HFFc6 (cell line): ENCODE measurements at regions not wholly inside any gene's neighbourhood (a gene's known extent, or its start where the extent isn't known, plus 50 kb on each side); places are given as distances from the start of the nearest gene placed in this dataset.

Source experiments
- DNase-seq: peaks from one replicate; pipeline ENCODE4 v3.0.0-alpha.2; 2018
- H3K27ac Mint-ChIP-seq: 2 replicates; pipeline ENCODE4 v1.8.0; 2020; ENCODE audit warnings: mild to moderate bottlenecking, mixed read lengths
- H3K27me3 Mint-ChIP-seq: 2 replicates; pipeline ENCODE4 v1.8.0; 2021; ENCODE audit warnings: mild to moderate bottlenecking, moderate library complexity, mixed read lengths; ENCODE audit not compliant: insufficient read depth
- H3K36me3 Mint-ChIP-seq: 2 replicates; pipeline ENCODE4 v1.8.0; 2021; ENCODE audit warnings: low read depth, mixed read lengths
- H3K4me1 Mint-ChIP-seq: 2 replicates; pipeline ENCODE4 v1.8.0; 2020; ENCODE audit warnings: low read depth, mixed read lengths
- H3K4me3 Mint-ChIP-seq: 2 replicates; pipeline ENCODE4 v1.8.0; 2020; ENCODE audit warnings: mild to moderate bottlenecking, moderate library complexity, mixed read lengths
- H3K9me3 Mint-ChIP-seq: 2 replicates; pipeline ENCODE4 v1.8.0; 2020; ENCODE audit warnings: mild to moderate bottlenecking, mixed read lengths
- CTCF ChIP-seq: fragments of 200-600 bp; sonication (generic); IDR thresholded peaks from 2 replicates; pipeline ENCODE4 v1.5.0; 2021; ENCODE audit warnings: antibody characterized with exemption, mild to moderate bottlenecking

- no peak for DNase-seq
- Mint-ChIP-seq H3K27me3 (peaks cover 27% of the 10 kb centered on the region), H3K27ac (no peak overlapping the region), H3K4me1 (peaks cover 7% of the 10 kb centered on the region), H3K4me3 (no peak overlapping the region), H3K36me3 (peaks cover 19% of the 10 kb centered on the region), H3K9me3 (peaks cover 9% of the 10 kb centered on the region)
- TF ChIP-seq CTCF, result no peak
These were observed 210.1 kb upstream of the NLRP1 start for GRCh38 chr17:5794385-5794784.

DNA sequence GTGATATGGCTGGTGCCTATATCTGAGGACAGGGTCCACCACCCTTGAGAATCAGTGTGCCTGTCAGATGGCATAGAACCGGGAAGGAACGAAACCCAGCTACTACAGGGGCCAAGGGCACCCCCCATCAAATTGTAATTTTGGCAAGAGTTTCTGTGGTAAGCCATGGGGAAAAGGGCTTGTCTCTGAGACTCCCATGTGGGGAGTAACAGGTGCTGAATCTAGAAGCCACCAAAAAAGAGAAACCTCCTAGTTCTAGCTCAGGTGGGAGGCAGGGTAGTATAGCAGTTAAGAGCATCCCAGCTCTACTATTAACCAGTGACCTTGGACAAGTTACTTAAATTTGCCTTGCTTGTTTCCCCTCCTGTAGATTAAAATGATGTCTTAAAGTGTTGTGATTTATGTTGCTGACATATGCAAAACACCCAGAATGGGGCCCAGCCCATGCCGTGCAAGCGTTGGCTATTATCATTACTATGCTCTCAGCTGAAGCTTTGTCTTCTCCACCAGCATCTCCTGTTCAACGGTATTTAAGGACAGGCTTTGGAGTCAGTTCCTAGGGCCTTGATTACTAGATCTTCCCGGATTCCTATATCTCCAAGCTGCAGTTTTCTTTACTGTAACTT, 210.7 kb upstream of the NLRP1 start:
- peaks cover 9% of the 10 kb centered on the region for H3K9me3 Mint-ChIP-seq
- no peak overlapping the region for H3K4me3 Mint-ChIP-seq
- DNase-seq, result no peak
- peaks cover 19% of the 10 kb centered on the region for H3K36me3 Mint-ChIP-seq
- H3K27me3 Mint-ChIP-seq, result peaks cover 31% of the 10 kb centered on the region
- H3K4me1 Mint-ChIP-seq, result peaks cover 6% of the 10 kb centered on the region; the same call in 1 of the 2 replicates
- TF ChIP-seq CTCF, result no peak
- no peak overlapping the region for H3K27ac Mint-ChIP-seq

DNA sequence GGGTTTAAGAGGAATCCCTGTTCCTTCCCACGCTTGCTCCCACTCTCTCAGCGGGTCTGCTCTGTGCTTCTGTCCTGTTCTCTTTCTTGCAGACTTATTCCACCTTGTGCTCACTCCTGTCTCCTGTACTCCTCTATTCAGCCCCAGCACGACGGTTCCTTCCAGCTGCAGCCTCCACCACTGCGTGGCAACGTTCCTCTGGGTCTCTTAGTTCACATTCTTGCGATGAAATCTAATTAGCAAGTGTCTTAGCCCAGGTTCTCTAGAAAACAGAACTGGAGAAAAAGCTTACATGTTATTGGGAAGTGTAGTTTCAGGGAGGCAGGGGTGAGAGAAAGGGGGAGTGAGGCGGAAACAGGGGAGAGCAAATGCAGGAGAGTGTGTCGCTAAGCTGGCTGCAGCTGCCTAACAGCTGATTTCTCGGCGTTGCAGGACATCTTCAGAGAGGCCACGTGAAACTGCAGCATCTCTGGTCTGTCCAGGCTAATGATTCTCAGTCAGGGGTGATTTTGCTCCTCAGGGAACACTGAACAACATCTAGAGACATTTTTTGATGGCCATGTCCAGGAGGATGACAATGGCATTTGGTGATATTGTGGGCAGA, 213.2 kb upstream of the NLRP1 start:
- peaks cover 8% of the 10 kb centered on the region for H3K9me3 Mint-ChIP-seq
- H3K27ac Mint-ChIP-seq, result no peak overlapping the region
- H3K4me3 Mint-ChIP-seq, result no peak overlapping the region
- peaks cover 8% of the 10 kb centered on the region for H3K36me3 Mint-ChIP-seq
- peaks cover 4% of the 10 kb centered on the region; the same call in 1 of the 2 replicates for H3K4me1 Mint-ChIP-seq
- no peak for TF ChIP-seq CTCF
- no peak for DNase-seq
- peaks cover 44% of the 10 kb centered on the region for H3K27me3 Mint-ChIP-seq

GRCh38 chr17:5798094-5798493, 213.8 kb upstream of the NLRP1 start:
- peaks cover 41% of the 10 kb centered on the region for H3K27me3 Mint-ChIP-seq
- DNase-seq, result no peak

DNA sequence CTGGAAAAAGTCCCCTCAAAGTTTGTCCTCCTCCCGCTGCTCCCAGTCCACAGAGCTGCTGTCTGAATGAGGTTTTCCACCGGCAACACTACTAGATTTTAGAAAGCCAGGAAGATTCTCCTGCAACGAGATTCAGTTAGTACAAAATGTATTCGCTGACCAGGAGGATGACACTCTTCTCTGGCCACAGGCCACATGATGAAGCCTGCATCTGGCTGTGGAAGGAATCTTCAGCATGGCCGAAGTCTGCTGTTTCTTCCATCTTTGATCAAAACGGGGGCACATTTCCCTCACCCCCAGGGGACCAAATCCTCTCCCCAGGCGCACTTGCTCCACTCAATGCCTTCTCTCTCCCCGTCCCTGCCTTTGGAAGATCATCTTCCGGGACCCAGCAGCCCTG, 215.8 kb upstream of the NLRP1 start:
- TF ChIP-seq CTCF, result no peak
- peaks cover 6% of the 10 kb centered on the region; the same call in 1 of the 2 replicates for H3K4me1 Mint-ChIP-seq
- H3K9me3 Mint-ChIP-seq, result 0 out of 2 replicates have a peak, but pooled peaks cover 5% of the 10 kb centered on the region
- H3K27ac Mint-ChIP-seq, result no peak overlapping the region
- H3K4me3 Mint-ChIP-seq, result no peak overlapping the region
- DNase-seq, result no peak
- H3K27me3 Mint-ChIP-seq, result peaks cover 38% of the 10 kb centered on the region
- H3K36me3 Mint-ChIP-seq, result no peaks in the 10 kb centered on the region

More at GRCh38 chr17:5798094-5798493, 213.8 kb upstream of the NLRP1 start:
- Mint-ChIP-seq H3K27ac (no peak overlapping the region), H3K9me3 (peaks cover 2% of the 10 kb centered on the region), H3K36me3 (peaks cover 2% of the 10 kb centered on the region), H3K4me1 (no peaks in the 10 kb centered on the region), H3K4me3 (no peak overlapping the region)
- no peak for TF ChIP-seq CTCF
